GM18502 (cell line): ENCODE measurements at regions not wholly inside any gene's neighbourhood (a gene's known extent, or its start where the extent isn't known, plus 50 kb on each side); places are given as distances from the start of the nearest gene placed in this dataset.
"Not testable (repeated sequence)": the region's sequence is repeated elsewhere in the genome, so short reads cannot be mapped to it uniquely, and the experiment has no call there.

Source experiments
- ATAC-seq: cut with Tn5 transposase; IDR thresholded peaks from one replicate; pipeline ENCODE4 v1.9.1; 2021; ENCODE audit warnings: mild to moderate bottlenecking; ENCODE audit not compliant: unreplicated experiment, poor library complexity

GRCh38 chr7:66570179-66570578 lies 58.5 kb upstream of the KCTD7 start:
- not testable (repeated sequence) for ATAC-seq

- no peak for ATAC-seq
These were observed 57.1 kb upstream of the KCTD7 start for GRCh38 chr7:66571568-66571967.

DNA sequence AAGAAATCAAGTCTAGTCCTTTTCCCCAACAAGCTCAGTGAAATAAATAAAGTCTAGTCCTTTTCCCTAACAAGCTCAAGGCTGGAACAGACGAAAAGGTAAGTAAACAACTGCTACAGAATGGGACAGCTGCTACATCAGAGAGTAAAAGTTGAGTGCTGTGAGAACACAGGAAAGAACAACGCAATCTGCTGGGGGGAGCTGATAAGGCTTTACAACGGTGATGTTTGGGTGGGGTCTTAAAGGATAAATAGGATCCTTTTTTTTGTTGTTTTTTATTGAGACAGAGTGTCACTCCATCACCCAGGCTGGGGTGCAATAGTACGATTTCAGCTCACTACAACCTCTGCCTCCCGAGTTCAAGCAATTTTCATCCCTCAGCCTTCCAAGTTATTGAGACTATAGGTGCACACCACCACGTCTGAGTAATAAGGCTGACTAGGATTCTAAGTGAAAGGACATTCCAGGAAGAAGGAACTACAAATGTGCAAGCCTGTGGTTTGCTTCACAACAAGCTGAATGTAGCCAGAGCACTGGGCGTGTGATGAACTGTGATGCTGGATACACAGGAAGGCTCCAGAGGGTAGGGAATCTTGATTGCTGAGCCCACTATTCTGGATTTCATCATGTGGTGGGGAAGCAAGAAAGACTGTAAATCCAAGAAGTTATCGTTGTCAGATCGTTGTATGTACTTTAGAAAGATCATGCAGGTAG lies 54.7 kb upstream of the KCTD7 start:
- ATAC-seq = not testable (repeated sequence)

GRCh38 chr7:66574768-66575167 lies 53.9 kb upstream of the KCTD7 start:
- ATAC-seq = not testable (repeated sequence)

- no peak for ATAC-seq
These were observed 53.3 kb upstream of the KCTD7 start for GRCh38 chr7:66575398-66575797.

- no peak for ATAC-seq
These were observed 52.0 kb upstream of the KCTD7 start for GRCh38 chr7:66576646-66577045.
